Smooth muscle cell (in vitro differentiated cells): ENCODE measurements at regions not wholly inside any gene's neighbourhood (a gene's known extent, or its start where the extent isn't known, plus 50 kb on each side); places are given as distances from the start of the nearest gene placed in this dataset.

Experiments used
- DNase-seq: peaks from one replicate; lab custom pipeline; 2025; ENCODE audit not compliant: unreplicated experiment; lab: John Stamatoyannopoulos, UW
- H2AFZ ChIP-seq: fragments of 200-600 bp; sonication (generic); 2 replicates; pipeline ENCODE4 v1.6.0; 2016; ENCODE audit warnings: antibody characterized with exemption, low read depth, mild to moderate bottlenecking
- H3F3A ChIP-seq: fragments of 200-600 bp; sonication (generic); 2 replicates; pipeline ENCODE4 v1.6.0; 2017; ENCODE audit warnings: antibody characterized with exemption, low read depth
- H3K27ac ChIP-seq: fragments of 200-600 bp; sonication (generic); 2 replicates; pipeline ENCODE4 v1.5.1; 2016; ENCODE audit warnings: low read depth, mild to moderate bottlenecking
- H3K27me3 ChIP-seq: fragments of 200-600 bp; sonication (generic); 2 replicates; pipeline ENCODE4 v1.6.1; 2016; ENCODE audit warnings: low read depth, mild to moderate bottlenecking
- H3K36me3 ChIP-seq: fragments of 200-600 bp; sonication (generic); 2 replicates; pipeline ENCODE4 v1.5.1; 2016; ENCODE audit warnings: low read depth
- H3K4me1 ChIP-seq: fragments of 200-600 bp; sonication (generic); 2 replicates; pipeline ENCODE4 v1.5.1; 2016; ENCODE audit warnings: low read depth
- H3K4me2 ChIP-seq: fragments of 200-600 bp; sonication (generic); 2 replicates; pipeline ENCODE4 v1.6.0; 2016; ENCODE audit warnings: mild to moderate bottlenecking
- H3K4me3 ChIP-seq: fragments of 200-600 bp; sonication (generic); 2 replicates; pipeline ENCODE4 v1.5.1; 2016; ENCODE audit warnings: mild to moderate bottlenecking
- H3K79me2 ChIP-seq: fragments of 200-600 bp; sonication (generic); 2 replicates; pipeline ENCODE4 v1.6.0; 2016; ENCODE audit warnings: low read depth, mild to moderate bottlenecking
- H3K9ac ChIP-seq: fragments of 200-600 bp; sonication (generic); 2 replicates; pipeline ENCODE4 v1.6.0; 2016; ENCODE audit warnings: low read depth
- H3K9me3 ChIP-seq: fragments of 200-600 bp; sonication (generic); replicated peaks from 2 replicates; pipeline ENCODE4 v1.5.1; 2016; ENCODE audit warnings: low read depth
- H4K20me1 ChIP-seq: fragments of 200-600 bp; sonication (generic); 2 replicates; pipeline ENCODE4 v1.6.0; 2016; ENCODE audit warnings: low read depth
- CTCF ChIP-seq: fragments of 200-600 bp; sonication (generic); IDR thresholded peaks from 2 replicates; pipeline ENCODE4 v1.5.1; 2017; ENCODE audit warnings: borderline replicate concordance, mild to moderate bottlenecking, antibody characterized with exemption; ENCODE audit not compliant: insufficient read depth, poor library complexity, severe bottlenecking
- WGBS: methylation state at CpG from one replicate; pipeline ENCODE4 v1.1.7; 2016; ENCODE audit warnings: low lambda C conversion rate; 5-methylcytosine and 5-hydroxymethylcytosine counted together

- H3K27ac ChIP-seq, result no peak overlapping the region
- H3K36me3 ChIP-seq, result no peaks in the 10 kb centered on the region
- no peak overlapping the region for H3K9ac ChIP-seq
- H4K20me1 ChIP-seq, result no peaks in the 10 kb centered on the region
- peaks cover 4% of the 10 kb centered on the region for H3F3A ChIP-seq
- H3K9me3 ChIP-seq, result no peaks in the 10 kb centered on the region
- no peaks in the 10 kb centered on the region for H3K79me2 ChIP-seq
- H2AFZ ChIP-seq, result peak overlapping the region; percentile 25
- TF ChIP-seq CTCF, result no peak
- H3K27me3 ChIP-seq, result no peaks in the 10 kb centered on the region
- H3K4me2 ChIP-seq, result peak overlapping the region; percentile 24
- DNase-seq, result no peak
- WGBS, result 53% methylated on average over 4 of the region's 4 CpGs
- no peak overlapping the region for H3K4me3 ChIP-seq
- H3K4me1 ChIP-seq, result no peaks in the 10 kb centered on the region
Observed at GRCh38 chr5:155106221-155106620, 92.7 kb downstream of the KIF4B start.

- TF ChIP-seq CTCF, result no peak
- no peaks in the 10 kb centered on the region for H3K27me3 ChIP-seq
- no peak overlapping the region for H3K4me3 ChIP-seq
- no peaks in the 10 kb centered on the region for H3K79me2 ChIP-seq
- no peaks in the 10 kb centered on the region for H3K9me3 ChIP-seq
- H3K27ac ChIP-seq, result no peak overlapping the region
- no peak overlapping the region for H3K9ac ChIP-seq
- no peak overlapping the region for H2AFZ ChIP-seq
- H3F3A ChIP-seq, result no peaks in the 10 kb centered on the region
- WGBS, result 73% methylated on average over 3 of the region's 3 CpGs
- no peaks in the 10 kb centered on the region for H4K20me1 ChIP-seq
- no peaks in the 10 kb centered on the region for H3K4me1 ChIP-seq
- no peak for DNase-seq
- no peak overlapping the region for H3K4me2 ChIP-seq
- H3K36me3 ChIP-seq, result no peaks in the 10 kb centered on the region
Observed at GRCh38 chr5:155113888-155114287, 100.3 kb downstream of the KIF4B start.

GRCh38 chr5:155114655-155115054 lies 101.1 kb downstream of the KIF4B start:
- H3K79me2 ChIP-seq, result no peaks in the 10 kb centered on the region
- H3K4me2 ChIP-seq, result no peak overlapping the region
- H3K27me3 ChIP-seq, result no peaks in the 10 kb centered on the region
- WGBS, result 93% methylated on average over 13 of the region's 25 CpGs
- H3K36me3 ChIP-seq, result no peaks in the 10 kb centered on the region
- no peaks in the 10 kb centered on the region for H3F3A ChIP-seq
- no peak overlapping the region for H3K9ac ChIP-seq
- TF ChIP-seq CTCF, result no peak
- DNase-seq, result no peak
- no peaks in the 10 kb centered on the region for H3K9me3 ChIP-seq
- no peak overlapping the region for H3K4me3 ChIP-seq
- no peaks in the 10 kb centered on the region for H3K4me1 ChIP-seq
- H4K20me1 ChIP-seq, result no peaks in the 10 kb centered on the region
- no peak overlapping the region for H3K27ac ChIP-seq
- H2AFZ ChIP-seq, result no peak overlapping the region

DNA sequence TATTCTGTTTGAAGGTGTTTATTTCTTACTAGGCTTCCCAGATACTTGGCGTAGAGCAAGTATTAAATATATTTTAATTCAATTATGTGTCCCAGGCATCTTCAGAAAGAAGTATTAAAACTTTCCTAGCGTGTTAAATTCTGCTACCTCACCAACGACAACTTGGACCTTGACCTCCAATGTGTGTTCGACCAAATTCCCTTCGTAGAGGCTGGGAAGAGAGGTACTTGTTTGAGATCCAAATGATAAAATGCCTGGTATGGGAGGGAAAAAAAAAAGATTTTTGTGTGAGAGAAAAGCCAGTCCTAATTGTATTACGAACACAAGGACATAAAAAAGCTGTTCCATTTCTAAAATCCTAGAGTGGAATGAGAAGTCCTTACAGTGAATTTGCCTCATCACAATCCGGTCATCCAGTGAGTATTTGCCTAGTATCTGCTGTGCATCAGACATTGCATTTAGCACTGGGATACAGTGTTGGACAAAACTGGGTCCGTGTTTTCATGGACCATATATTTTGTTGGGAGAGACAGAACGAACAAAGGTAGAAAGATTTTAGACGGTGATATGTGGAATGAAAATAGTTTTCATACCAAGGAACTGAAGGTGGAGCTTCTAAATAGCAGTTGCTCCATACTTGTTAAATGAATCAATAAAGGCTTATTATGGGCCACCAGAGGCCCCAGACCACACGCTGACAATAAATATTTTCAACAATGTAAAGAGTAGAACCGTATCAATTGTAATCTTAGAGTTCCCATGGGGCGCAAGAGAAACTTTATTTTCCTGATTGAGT lies 103.1 kb downstream of the KIF4B start:
- no peak overlapping the region for H3K4me3 ChIP-seq
- no peak overlapping the region for H3K4me2 ChIP-seq
- H3F3A ChIP-seq, result no peaks in the 10 kb centered on the region
- 87% methylated on average over 13 of the region's 13 CpGs for WGBS
- TF ChIP-seq CTCF, result no peak
- no peak overlapping the region for H3K9ac ChIP-seq
- no peak overlapping the region for H2AFZ ChIP-seq
- H3K36me3 ChIP-seq, result no peaks in the 10 kb centered on the region
- H3K27me3 ChIP-seq, result no peaks in the 10 kb centered on the region
- H3K27ac ChIP-seq, result no peak overlapping the region
- H3K9me3 ChIP-seq, result no peaks in the 10 kb centered on the region
- no peaks in the 10 kb centered on the region for H4K20me1 ChIP-seq
- H3K79me2 ChIP-seq, result no peaks in the 10 kb centered on the region
- DNase-seq, result no peak
- H3K4me1 ChIP-seq, result no peaks in the 10 kb centered on the region
